GM12891 (cell line): ENCODE measurements at regions not wholly inside any gene's neighbourhood (a gene's known extent, or its start where the extent isn't known, plus 50 kb on each side); places are given as distances from the start of the nearest gene placed in this dataset.

ENCODE experiments used
- PAX5 ChIP-seq: IDR thresholded peaks from 2 replicates; pipeline ENCODE4 v1.6.1; 2011; ENCODE audit warnings: low read length, moderate library complexity, mild to moderate bottlenecking; ENCODE audit not compliant: insufficient read depth, severe bottlenecking
- POLR2A ChIP-seq: IDR thresholded peaks from 2 replicates; pipeline ENCODE4 v1.6.1; 2011; ENCODE audit warnings: low read depth, low read length, control low read depth
- POLR2AphosphoS5 ChIP-seq: IDR thresholded peaks from 2 replicates; pipeline ENCODE4 v1.6.1; 2011; ENCODE audit warnings: low read depth, low read length, control low read depth
- POU2F2 ChIP-seq: IDR thresholded peaks from 2 replicates; pipeline ENCODE4 v1.6.1; 2011; ENCODE audit warnings: low read depth, mild to moderate bottlenecking, control low read depth, low read length, moderate library complexity
- SPI1 ChIP-seq: IDR thresholded peaks from 2 replicates; pipeline ENCODE4 v1.6.1; 2011; ENCODE audit warnings: low read depth, low read length, control low read depth
- TAF1 ChIP-seq: IDR thresholded peaks from 2 replicates; pipeline ENCODE4 v1.6.1; 2011; ENCODE audit warnings: low read depth, low read length, control low read depth

DNA sequence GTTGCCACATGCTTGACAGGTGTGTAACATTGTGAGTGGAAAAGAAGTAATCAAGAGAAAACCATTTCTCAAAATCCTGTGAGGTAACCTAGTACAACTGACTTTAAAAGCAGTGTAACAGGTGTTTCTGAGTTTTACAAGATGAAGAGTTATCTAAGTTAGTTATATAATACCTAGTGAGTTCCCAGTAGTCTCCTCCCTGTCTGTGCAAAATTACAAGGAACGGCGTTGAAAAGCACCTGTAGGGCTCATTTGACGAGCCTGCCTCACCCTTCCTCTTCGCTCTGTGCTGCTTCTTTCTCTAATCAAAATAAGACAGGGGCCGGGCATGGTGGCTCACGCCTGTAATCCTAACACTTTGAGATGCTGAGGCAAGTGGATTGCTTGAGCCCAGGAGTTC, 132.9 kb upstream of the SLC30A5 start:
- TF ChIP-seq POLR2A, result no peak
- TF ChIP-seq POLR2AphosphoS5, result no peak
- no peak for TF ChIP-seq TAF1
- no peak for TF ChIP-seq POU2F2
- TF ChIP-seq SPI1, result no peak
- no peak for TF ChIP-seq PAX5
